ENCODE measurements at regions not wholly inside any gene's neighbourhood (a gene's known extent, or its start where the extent isn't known, plus 50 kb on each side); places are given as distances from the start of the nearest gene placed in this dataset.

DNA sequence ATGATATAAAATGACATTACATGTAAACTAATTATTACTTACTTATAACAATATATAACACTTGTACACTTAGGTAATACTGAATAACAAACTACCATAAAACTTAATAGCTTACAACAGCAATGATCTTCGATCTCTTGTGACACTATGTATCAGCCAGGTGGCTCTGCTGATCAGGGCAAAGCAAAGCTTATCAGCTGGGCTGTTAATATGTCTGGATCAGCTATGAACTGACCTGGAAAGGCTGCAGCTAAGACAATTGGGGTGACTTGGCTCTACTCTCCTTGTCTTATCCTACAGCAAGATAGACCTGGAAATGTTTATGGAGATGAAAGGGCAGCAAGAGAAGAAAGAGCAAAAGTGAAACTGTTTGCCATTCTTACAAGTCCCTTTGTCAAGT lies 511.3 kb downstream of the TLR4 start:
- no peak for DNase-seq

DNA sequence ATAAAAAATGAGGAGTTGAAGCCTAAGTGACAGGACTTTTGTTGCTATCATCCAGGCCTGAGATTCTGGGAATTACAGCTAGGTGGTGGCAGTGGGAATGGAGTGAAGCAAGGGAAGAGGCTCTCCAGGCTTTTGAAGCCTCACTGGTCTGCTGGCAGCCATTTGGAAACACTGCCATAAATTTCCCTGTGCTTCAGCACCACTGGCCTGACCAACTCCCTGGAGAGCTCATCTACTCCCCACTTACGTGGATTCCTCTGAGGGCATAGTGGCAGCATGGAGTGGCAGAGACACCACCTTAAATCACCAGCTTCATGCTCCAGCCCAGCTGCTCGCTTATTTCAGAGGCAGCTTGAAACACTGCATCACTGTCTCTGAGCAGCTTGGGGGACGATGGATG lies 518.2 kb downstream of the TLR4 start:
- no peak for DNase-seq

- no peak for DNase-seq
Measured at GRCh38 chr9:118223111-118223510, 518.9 kb downstream of the TLR4 start.

DNA sequence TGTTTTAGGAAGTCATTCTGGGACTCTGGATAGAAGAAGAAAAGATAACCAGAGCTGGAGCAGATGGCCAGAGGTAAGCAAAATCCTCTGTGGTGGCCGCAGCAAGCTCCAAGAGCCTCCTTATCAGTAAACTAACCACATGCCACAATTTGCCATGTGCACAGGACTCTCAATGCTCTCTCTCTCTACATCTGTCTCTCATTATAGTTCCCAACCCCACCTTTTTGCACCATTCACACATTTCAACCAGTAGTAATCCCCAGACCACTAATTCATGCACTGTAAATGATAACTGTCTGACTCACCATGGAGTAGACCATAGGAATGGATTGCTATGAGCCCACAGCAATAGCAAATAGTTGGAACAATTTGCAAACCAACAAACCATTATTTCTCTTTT lies 526.1 kb downstream of the TLR4 start:
- DNase-seq, result no peak

DNA sequence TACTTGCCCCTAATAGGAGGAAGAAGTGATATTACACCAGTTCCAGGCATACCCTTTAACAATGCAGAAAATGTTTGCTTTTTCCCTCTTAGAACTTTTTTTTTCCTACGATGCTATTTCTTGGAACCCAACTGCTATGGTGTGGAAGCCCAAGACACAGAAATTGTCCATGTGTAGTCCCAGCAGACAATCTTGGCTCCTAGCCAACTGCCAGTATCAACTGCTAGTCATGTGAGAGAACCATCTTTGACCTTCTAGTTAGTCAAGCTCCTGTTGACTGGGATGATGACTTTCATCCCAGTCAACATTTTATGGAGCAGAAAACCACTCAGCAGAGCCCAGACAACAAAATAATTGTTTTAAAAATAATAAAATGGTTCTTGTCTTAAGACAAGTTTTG lies 532.4 kb downstream of the TLR4 start:
- no peak for DNase-seq

DNA sequence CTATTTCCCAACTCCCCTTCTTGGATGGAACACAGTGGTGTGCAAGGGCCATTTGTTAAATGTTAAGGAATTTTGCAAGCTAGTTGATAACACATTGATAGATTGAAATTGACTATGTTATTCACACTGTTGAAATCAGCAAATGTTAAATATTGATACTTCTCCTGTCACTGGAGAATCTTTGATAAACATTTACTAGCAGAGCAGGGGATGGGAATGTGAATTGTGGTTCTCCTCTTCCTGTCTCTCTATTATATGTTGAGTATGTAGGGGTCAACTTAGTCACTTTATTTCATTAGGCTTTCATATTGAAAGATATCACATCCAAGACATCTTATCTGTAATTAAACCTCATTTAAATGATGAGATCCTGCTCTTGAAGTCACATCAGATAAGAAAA lies 533.9 kb downstream of the TLR4 start:
- DNase-seq, result no peak

GRCh38 chr9:118252027-118252426 lies 547.8 kb downstream of the TLR4 start:
- DNase-seq, result no peak

DNA sequence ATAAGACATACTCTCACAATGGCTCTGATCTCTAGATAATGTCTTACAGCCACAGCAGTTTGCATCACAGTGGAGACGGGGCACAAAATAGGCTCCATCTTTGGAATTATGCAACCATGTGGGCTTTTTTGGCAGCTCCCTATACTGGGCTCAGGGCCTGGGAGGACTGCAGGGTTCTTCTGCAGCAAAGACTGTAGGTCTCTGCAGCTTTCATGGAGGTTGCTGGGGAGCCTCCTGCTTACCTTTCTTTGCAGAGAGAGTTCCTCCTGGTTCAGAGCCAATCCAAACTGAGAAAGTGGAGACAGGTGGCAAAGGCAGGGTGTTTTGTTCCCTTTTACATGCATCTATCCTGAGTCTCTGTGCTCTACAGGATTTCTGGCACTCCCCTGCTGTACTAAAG lies 558.0 kb downstream of the TLR4 start:
- DNase-seq, result no peak

DNA sequence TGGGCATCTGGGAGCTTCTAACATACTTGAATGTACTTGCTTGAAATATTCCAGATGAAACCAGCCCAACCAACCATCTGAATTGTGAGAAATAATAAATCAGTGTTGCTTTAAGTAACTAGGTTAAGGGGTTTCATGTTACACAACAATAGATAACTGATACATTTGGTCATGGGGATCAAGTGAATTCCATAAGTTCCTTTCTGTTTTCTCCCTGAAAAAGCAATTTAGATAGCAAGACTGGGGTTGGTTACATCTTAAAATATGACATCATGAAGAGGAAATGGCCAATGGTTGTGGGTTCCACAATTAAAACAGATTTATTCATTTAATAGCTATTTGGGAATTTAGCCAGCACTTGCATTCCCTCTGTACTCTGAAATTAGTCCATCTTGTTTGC lies 559.7 kb downstream of the TLR4 start:
- DNase-seq, result no peak

DNA sequence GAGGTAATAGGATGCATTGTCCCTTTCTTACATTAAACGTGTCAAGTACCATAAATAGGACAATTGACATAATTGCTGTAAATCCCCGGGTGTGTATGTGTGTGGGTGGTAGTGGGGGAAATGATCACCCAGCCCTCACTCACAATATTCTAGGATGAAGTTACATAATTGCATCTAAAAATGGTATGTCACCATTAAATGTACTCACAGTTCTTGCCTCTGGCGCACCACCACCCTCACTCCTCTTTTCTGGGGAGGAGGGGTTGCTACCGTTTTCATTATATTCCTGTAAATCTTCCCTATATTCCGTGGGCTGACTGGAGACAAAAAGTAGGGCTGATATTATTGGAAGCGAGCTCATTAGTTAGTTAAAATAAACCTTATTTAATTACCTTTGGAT lies 563.8 kb downstream of the TLR4 start:
- no peak for DNase-seq

GRCh38 chr9:118269623-118270022 lies 565.4 kb downstream of the TLR4 start:
- no peak for DNase-seq

DNA sequence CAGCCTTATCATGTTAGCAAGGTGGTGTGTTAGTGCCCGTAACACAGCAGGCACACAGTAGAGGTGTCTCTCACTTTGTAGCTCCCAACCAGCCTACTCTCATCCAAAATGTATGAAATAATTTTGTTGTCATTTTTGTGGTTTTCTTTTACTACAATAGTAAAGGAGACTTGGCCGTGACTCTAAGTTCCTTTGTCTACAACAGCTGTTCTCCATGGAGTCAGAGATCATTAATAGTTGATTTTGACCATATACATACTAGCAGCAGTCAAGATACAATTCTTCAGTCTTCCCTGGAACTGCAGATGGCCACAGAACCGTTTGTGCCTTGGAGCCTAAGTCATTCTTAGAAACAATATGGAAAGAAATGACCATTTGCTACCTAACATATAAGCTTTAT lies 567.1 kb downstream of the TLR4 start:
- no peak for DNase-seq

DNA sequence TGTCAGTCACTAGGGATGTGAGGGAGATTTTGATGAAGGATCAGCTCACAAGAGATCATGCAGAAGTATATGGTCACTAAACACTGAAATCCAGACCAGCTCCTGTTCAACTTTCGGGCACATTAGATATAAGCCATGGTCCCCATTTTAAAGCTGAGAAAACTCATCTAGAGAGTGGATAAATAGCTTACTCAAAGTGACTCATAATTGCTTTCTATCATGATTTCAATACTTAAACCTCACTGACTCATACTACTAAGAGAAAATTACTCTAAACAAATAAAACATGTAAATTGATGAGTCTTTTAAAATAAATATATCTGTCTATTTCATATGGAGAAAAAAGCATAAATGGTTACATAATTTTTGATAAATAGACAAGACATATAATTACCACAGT lies 567.7 kb downstream of the TLR4 start:
- no peak for DNase-seq

DNA sequence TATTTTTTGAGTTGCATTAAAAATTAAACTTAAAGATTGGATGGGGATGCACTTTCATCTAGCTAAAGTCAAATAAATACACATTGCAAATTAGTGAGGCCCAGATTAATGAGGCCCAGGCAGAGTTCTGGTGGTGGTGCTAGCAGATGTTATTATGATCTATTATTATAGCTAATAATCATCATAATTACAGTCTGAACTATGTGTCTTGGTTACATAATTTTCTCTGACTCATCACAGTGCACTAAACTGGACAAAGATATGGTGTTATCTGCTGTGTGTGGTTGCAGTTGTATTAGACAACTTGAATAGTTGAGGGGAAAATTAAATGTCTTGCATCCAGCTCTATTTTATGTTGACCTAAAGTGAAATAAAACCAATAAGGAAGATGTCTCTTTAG lies 568.8 kb downstream of the TLR4 start:
- DNase-seq, result no peak

GRCh38 chr9:118276784-118277183 lies 572.6 kb downstream of the TLR4 start:
- no peak for DNase-seq

- no peak for DNase-seq
Measured at GRCh38 chr9:118281772-118282171, 577.6 kb downstream of the TLR4 start.

GRCh38 chr9:118283488-118283887 lies 579.3 kb downstream of the TLR4 start:
- DNase-seq, result no peak

DNA sequence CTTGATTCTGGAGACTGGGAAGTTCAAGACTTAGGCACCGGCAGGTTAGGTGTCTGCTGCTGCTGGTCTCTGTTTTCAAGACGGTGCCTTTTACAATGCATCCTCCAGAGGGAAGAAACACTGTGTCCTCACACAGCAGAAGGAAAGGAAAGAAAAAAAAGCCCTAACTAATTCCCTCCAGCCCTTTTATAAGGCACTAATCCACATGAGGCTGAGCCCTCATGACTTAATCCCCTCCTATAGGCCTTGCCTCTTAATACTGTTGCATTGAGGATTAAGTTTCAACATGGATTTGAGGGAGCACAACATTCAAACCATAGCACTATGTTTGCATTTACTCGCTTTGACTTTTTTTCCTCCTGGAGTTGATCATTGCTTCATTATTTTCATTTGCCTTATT lies 585.9 kb downstream of the TLR4 start:
- no peak for DNase-seq

GRCh38 chr9:118295413-118295812 lies 591.2 kb downstream of the TLR4 start:
- DNase-seq, result no peak

DNA sequence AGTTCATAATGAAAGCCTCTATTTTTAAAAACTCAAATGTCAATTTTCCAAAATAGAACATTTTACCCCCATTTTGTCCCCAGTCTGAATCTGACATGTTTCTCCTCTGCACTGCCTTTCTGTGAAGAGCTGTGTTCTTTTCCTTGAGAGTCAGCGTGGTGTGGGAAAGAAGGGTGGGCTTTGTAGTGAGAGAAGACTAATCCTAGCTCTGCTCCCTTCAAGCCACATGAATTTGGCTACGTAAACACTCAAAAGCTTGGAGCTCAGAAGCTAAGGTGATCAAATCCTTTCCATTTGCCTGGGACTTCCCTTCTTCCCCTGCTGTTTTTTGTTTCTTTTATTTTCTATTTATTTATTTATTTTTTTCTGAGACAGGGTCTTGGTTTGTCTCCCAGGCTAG lies 598.5 kb downstream of the TLR4 start:
- no peak for DNase-seq

GRCh38 chr9:118303216-118303615 lies 599.0 kb downstream of the TLR4 start:
- no peak for DNase-seq

DNA sequence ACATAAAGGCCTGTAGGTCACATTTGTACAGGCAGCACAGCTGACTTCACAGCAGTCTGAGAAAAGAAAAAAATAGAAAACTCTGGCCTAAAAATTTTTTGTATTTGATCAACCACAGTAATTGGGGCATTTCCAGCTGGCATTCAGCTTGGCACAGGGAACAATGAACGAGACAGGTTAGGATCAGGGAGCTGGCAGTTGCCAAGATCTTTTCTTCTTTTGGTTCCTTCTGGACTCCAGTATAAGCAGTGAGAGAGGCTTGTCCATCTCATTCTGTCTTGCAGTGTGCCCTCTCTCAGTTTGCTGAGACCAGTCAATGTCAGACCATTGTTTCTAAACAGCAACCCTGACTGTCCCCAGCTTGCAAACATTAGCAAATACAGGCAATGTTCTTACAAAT lies 601.1 kb downstream of the TLR4 start:
- no peak for DNase-seq

DNA sequence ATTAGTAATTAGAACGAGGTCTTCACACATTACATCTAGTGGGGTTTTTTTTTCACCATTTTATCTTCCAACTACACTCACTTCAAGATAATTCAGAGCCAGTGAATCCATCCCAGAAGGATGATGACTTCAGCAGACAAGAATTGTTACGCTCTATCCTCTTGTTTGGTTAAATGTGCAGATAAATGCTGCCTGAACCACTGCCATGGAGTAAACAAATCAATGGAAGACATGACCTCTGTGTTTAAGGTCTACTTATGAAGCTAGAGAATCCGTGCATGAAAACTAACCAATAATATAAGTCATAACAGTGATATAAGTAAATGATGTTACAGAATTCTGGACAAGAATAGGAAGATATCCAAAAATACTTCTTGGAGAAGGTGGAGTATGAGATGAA lies 602.6 kb downstream of the TLR4 start:
- no peak for DNase-seq

GRCh38 chr9:118313965-118314364 lies 609.8 kb downstream of the TLR4 start:
- DNase-seq, result no peak

DNA sequence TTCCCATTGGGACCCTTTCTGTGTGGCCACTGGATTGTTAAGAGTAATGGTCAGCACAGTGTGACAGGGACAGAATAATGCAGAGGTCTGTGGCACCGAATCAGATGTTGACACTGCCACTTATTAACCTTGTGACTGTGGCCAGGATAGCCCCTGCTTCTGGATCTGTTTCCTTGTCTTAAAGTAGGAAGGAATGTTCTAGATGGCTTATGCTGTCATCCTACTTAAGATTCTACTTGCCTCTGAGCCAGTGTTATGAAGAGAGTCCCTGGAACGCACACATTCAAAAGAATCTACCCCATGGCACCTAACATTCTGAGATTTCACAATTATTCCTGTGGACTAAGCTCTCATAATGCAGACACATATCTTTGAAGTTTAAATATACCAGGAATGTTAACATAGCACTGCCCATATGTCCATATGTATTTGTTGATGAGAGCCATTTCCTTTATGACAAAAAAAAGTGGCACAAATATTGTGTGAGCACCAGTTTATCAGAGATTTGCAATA lies 612.7 kb downstream of the TLR4 start:
- no peak for DNase-seq

GRCh38 chr9:118318770-118319431 lies 614.7 kb downstream of the TLR4 start:
- DNase-seq, result no peak
